ENCODE measurements at regions not wholly inside any gene's neighbourhood (a gene's known extent, or its start where the extent isn't known, plus 50 kb on each side); places are given as distances from the start of the nearest gene placed in this dataset.

DNA sequence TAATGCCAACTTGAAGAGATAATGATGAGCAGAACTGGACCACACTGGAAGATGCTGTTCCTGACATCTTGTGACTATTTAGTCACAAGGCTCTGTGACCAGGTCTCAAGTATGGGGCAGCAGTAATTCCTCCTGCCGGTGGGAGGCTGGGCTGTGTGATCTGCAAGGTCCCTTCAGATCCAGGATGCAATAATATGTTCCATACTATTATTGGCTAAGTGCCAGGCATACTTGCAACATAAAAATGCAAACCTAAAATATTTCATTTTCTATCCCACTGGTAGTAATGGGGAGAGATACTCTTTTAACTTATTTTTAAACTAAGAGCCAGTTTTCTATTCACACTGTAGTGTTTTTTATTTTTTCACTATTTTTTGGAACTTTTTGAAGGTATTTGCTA, 171.5 kb downstream of the CYP26A1 start:
- DNase-seq (ENCODE audit: missing footprints), result no peak
- intact Hi-C loops (cut with DNase I), result no loop called here
- ATAC-seq, result no peak

DNA sequence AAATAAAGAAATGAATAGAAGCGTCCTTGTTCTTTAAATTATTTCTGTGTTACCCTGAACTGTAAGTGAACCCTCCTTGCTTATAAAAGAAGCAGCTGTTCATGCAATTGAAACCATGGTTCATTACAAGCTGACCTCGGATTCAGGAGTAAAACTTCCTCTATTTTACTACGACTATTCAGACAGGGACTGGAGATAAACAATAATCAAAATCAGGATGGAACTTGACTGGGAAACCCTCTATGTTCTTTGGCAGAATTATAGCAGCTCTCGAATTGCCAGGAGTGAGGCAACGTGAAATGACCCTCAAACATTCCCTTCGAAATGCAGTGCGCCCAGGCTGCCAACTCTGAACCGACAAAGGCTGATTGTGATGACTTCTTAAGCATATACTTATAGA, 172.1 kb downstream of the CYP26A1 start:
- intact Hi-C loops (cut with DNase I), result no loop called here
- DNase-seq (ENCODE audit: missing footprints) (no peak), ATAC-seq (no peak)

DNA sequence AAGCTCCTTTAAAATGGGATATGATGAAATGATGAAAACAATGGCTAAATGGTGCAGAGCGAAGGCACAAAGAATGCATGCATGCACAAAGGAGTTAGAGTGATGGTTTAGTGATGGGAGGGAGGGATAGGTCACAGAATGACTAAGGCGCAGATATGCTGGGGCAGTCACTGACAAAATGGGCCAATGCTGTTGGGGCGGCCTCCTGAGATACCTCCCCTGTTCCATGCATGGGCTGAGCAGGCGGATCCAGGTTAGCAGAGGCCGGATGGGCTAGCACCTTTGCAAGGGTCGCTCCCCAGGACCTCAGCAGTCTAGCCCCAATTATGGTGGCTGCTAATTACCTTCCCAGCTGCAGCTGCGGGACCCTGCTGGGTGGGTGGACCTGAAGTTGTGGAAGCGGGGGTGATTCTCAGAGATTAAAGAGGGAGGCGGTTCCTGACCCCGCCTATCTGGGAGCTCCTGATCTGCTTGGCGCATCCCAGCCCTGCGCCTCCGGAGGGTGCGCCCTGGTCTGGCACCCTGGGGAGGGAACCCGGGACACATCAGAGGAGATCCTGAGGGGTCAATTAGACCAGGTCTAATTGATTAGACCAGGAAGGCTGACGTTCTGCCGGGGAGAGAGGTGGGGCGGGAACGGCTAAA, 175.0 kb downstream of the CYP26A1 start:
- ATAC-seq (no peak), DNase-seq (ENCODE audit: missing footprints) (no peak)
- intact Hi-C loops (cut with DNase I), result no loop called here

DNA sequence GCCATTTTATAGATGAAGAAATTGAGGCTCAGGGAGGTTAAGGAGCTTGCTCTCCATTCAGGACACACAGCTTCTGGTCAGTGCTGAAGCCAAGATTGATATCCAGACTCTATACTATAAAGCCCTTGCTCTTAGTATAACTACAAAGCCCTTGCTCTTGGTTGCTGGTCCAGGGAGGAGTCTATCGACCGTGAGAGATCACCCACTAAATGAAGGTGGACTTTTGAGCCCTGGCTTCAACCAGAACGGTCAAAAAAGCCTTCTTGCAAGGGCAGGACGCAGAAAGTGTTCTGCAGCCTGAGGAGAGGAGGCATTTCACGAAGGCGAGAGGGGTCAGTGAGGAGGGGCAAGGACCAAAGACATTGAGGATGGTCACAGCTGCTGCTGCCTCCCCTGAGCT, 176.3 kb downstream of the CYP26A1 start:
- DNase-seq (ENCODE audit: missing footprints) (no peak), ATAC-seq (no peak)
- intact Hi-C loops (cut with DNase I), result no loop called here

DNA sequence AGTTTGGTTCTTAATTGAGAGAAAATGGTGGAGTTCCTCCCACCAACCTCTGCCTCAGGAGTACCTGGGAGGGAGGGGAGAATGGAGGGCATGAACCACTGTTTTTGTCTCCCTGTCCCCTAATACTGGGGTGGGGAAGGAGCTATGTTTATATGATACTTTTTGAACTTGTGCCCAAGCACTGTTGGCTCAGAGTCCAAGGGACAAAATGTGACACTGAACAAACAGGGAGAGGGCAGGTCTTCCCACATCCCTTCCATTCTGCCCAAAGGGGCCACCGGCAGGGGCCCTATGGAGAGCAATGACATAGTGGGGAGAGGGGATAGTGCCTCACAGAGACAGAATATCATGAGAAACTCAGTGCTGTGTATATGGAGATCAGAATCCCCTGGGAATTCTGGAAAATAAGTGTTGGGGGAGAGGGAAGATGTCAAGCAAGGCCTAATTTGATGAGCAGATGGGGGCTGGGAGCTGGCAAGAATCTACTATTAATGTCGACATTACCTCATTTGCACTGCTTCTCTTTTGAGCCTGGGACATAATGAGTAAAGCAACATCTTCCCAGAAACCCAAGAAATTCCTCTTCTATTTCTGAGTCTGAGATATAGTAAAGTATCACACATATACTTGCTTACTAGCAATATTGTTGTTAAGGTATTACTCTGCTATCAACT, 180.6 kb downstream of the CYP26A1 start:
- no peak for ATAC-seq
- DNase-seq (ENCODE audit: missing footprints), result no peak
- intact Hi-C loops (cut with DNase I), result no loop called here

DNA sequence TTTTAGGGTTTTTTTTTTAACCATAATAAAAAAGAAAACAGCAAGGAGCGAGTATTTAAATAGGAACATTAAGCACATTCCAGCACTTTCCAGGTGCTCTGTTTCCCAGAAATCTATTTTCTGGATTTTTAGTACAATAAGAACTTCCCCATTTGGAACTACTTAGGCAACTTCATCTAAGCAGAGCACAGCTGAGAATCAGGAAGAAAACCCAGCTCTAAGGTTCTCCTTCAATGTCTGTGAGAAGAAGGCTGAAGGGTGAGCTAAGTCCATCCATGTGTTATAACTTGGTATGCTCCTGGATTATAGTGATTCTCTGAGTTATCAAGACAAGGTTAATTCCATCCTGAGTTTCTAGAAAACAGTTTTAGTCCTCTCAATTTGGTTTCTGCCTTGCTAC, 181.9 kb downstream of the CYP26A1 start:
- no peak for ATAC-seq
- intact Hi-C loops (cut with DNase I), result no loop called here
- no peak for DNase-seq (ENCODE audit: missing footprints)

Data from Right ventricle myocardium inferior (tissue), 1 donor.